ENCODE measurements at regions not wholly inside any gene's neighbourhood (a gene's known extent, or its start where the extent isn't known, plus 50 kb on each side); places are given as distances from the start of the nearest gene placed in this dataset.

DNA sequence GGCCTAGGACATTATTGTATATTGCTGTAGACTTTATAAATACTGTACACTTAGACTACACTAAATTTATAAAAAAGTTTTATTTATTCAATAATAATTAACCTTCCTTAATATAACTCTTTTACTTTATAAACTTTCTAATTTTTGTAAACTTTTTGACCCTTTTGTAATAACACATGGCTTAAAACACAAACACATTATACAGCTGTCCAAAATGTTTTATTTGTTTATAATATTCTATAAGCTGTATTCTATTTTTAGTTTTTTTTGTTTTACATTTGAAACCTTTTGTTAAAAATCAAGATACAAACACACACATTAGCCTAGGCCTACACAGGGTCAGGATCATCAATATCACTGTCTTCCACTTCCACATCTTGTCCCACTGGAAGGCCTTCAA, 190.0 kb downstream of the BMP4 start:
- H3K4me3 ChIP-seq (ENCODE audit: low read depth, low read length), result no peak overlapping the region
- H3K79me2 ChIP-seq, result no peaks in the 10 kb centered on the region
- no peak overlapping the region for H3K9ac ChIP-seq
- TF ChIP-seq CTCF (IDR thresholded peaks at IDR 0.05), result no peak
- H3K36me3 ChIP-seq (ENCODE audit: control insufficient read depth, insufficient read depth, low read length), result no peaks in the 10 kb centered on the region
- H3K4me1 ChIP-seq, result no peaks in the 10 kb centered on the region
- no peak overlapping the region for H3K4me2 ChIP-seq (ENCODE audit: low read length)
- no peaks in the 10 kb centered on the region for H3K9me3 ChIP-seq (ENCODE audit: control insufficient read depth, low read length)
- H3K27me3 ChIP-seq (ENCODE audit: control insufficient read depth, insufficient read depth, low read length), result no peaks in the 10 kb centered on the region
- no peak overlapping the region for H3K27ac ChIP-seq
- no peak overlapping the region for H2AFZ ChIP-seq

GRCh38 chr14:53766106-53766505, 190.5 kb downstream of the BMP4 start:
- Histone ChIP-seq H3K27ac (no peak overlapping the region), H3K4me1 (no peaks in the 10 kb centered on the region), H2AFZ (no peak overlapping the region), H3K9ac (no peak overlapping the region), H3K27me3 (ENCODE audit: control insufficient read depth, insufficient read depth, low read length) (no peaks in the 10 kb centered on the region), H3K79me2 (no peaks in the 10 kb centered on the region), H3K9me3 (ENCODE audit: control insufficient read depth, low read length) (no peaks in the 10 kb centered on the region), H3K36me3 (ENCODE audit: control insufficient read depth, insufficient read depth, low read length) (no peaks in the 10 kb centered on the region), H3K4me3 (ENCODE audit: low read depth, low read length) (no peak overlapping the region), H3K4me2 (ENCODE audit: low read length) (no peak overlapping the region)
- TF ChIP-seq CTCF (IDR thresholded peaks at IDR 0.05), result no peak

- Histone ChIP-seq H3K79me2 (no peaks in the 10 kb centered on the region), H3K9me3 (ENCODE audit: control insufficient read depth, low read length) (no peaks in the 10 kb centered on the region), H3K4me2 (ENCODE audit: low read length) (no peak overlapping the region), H3K4me3 (ENCODE audit: low read depth, low read length) (no peak overlapping the region), H3K27me3 (ENCODE audit: control insufficient read depth, insufficient read depth, low read length) (no peaks in the 10 kb centered on the region), H2AFZ (no peak overlapping the region), H3K36me3 (ENCODE audit: control insufficient read depth, insufficient read depth, low read length) (no peaks in the 10 kb centered on the region), H3K9ac (no peak overlapping the region), H3K27ac (no peak overlapping the region), H3K4me1 (no peaks in the 10 kb centered on the region)
- TF ChIP-seq CTCF (IDR thresholded peaks at IDR 0.05), result no peak
Observed at GRCh38 chr14:53764846-53765245, 191.8 kb downstream of the BMP4 start.

- H3K27ac ChIP-seq, result no peak overlapping the region
- H3K27me3 ChIP-seq (ENCODE audit: control insufficient read depth, insufficient read depth, low read length), result no peaks in the 10 kb centered on the region
- no peak overlapping the region for H3K4me3 ChIP-seq (ENCODE audit: low read depth, low read length)
- H3K36me3 ChIP-seq (ENCODE audit: control insufficient read depth, insufficient read depth, low read length), result no peaks in the 10 kb centered on the region
- H3K4me1 ChIP-seq, result no peaks in the 10 kb centered on the region
- H2AFZ ChIP-seq, result no peak overlapping the region
- no peaks in the 10 kb centered on the region for H3K9me3 ChIP-seq (ENCODE audit: control insufficient read depth, low read length)
- TF ChIP-seq CTCF (IDR thresholded peaks at IDR 0.05), result no peak
- H3K9ac ChIP-seq, result no peak overlapping the region
- H3K79me2 ChIP-seq, result no peaks in the 10 kb centered on the region
- no peak overlapping the region for H3K4me2 ChIP-seq (ENCODE audit: low read length)
Observed at GRCh38 chr14:53758141-53758540, 198.5 kb downstream of the BMP4 start.

DNA sequence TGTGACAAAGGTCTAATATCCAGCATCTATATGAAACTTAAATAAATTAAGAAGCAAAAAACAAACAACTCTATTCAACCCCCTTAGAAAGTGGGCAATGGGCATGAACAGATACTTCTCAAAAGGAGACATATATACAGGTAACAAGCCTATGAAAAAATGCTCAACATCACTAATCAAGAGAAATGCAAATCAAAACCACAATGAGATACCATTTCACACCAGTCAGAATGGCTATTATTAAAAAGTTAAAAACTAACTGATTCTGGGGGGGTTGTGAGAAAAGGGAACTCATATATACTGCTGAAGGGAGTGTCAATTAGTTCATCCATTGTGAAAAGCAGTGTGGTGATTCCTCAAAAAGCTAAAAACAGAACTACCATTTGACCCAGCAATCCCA, 198.9 kb downstream of the BMP4 start:
- no peak overlapping the region for H2AFZ ChIP-seq
- H3K27me3 ChIP-seq (ENCODE audit: control insufficient read depth, insufficient read depth, low read length), result no peaks in the 10 kb centered on the region
- no peak overlapping the region for H3K4me3 ChIP-seq (ENCODE audit: low read depth, low read length)
- H3K27ac ChIP-seq, result no peak overlapping the region
- H3K36me3 ChIP-seq (ENCODE audit: control insufficient read depth, insufficient read depth, low read length), result no peaks in the 10 kb centered on the region
- H3K9ac ChIP-seq, result no peak overlapping the region
- H3K4me1 ChIP-seq, result no peaks in the 10 kb centered on the region
- H3K4me2 ChIP-seq (ENCODE audit: low read length), result no peak overlapping the region
- H3K9me3 ChIP-seq (ENCODE audit: control insufficient read depth, low read length), result no peaks in the 10 kb centered on the region
- no peak for TF ChIP-seq CTCF (IDR thresholded peaks at IDR 0.05)
- no peaks in the 10 kb centered on the region for H3K79me2 ChIP-seq
